SU-DHL-6 (cell line): ENCODE measurements at regions not wholly inside any gene's neighbourhood (a gene's known extent, or its start where the extent isn't known, plus 50 kb on each side); places are given as distances from the start of the nearest gene placed in this dataset.

Experiments used
- H2AFZ ChIP-seq: fragments of 200-600 bp; sonication (generic); 2 replicates; pipeline ENCODE4 v1.6.1; 2014; ENCODE audit warnings: low read depth, mild to moderate bottlenecking, moderate library complexity, mixed read lengths, antibody characterized with exemption, low read length; ENCODE audit not compliant: severe bottlenecking
- H3F3A ChIP-seq: fragments of 200-600 bp; shearing (Covaris generic); 2 replicates; pipeline ENCODE4 v1.6.0; 2016; ENCODE audit warnings: antibody characterized with exemption, mild to moderate bottlenecking; ENCODE audit not compliant: insufficient read depth
- H3K27ac ChIP-seq: fragments of 200-600 bp; sonication (generic); 2 replicates; pipeline ENCODE4 v1.5.1; 2016; ENCODE audit warnings: low read depth, mild to moderate bottlenecking, low read length, moderate library complexity, mixed read lengths
- H3K27me3 ChIP-seq: fragments of 200-600 bp; sonication (generic), shearing (Covaris generic); 2 replicates; pipeline ENCODE4 v1.6.0; 2014; ENCODE audit warnings: mild to moderate bottlenecking, low read length
- H3K36me3 ChIP-seq: fragments of 200-600 bp; sonication (generic); 2 replicates; pipeline ENCODE4 v1.6.1; 2014; ENCODE audit warnings: mild to moderate bottlenecking, low read length, mixed read lengths
- H3K4me2 ChIP-seq: fragments of 300-600, 200-600 bp; shearing (Covaris generic), sonication (generic); 2 replicates; pipeline ENCODE4 v1.6.0; 2014; ENCODE audit warnings: low read length, low read depth, mild to moderate bottlenecking; ENCODE audit not compliant: poor library complexity, severe bottlenecking
- H3K4me3 ChIP-seq: fragments of 200-600 bp; sonication (generic); 2 replicates; pipeline ENCODE4 v1.5.1; 2014; ENCODE audit warnings: antibody characterized with exemption, low read length, mild to moderate bottlenecking, mixed read lengths; ENCODE audit not compliant: insufficient read depth, poor library complexity, severe bottlenecking
- H3K79me2 ChIP-seq: fragments of 200-600 bp; sonication (generic); 2 replicates; pipeline ENCODE4 v1.6.1; 2014; ENCODE audit warnings: mild to moderate bottlenecking, low read length, moderate library complexity; ENCODE audit not compliant: insufficient read depth
- H3K9ac ChIP-seq: fragments of 200-600 bp; sonication (generic); 2 replicates; pipeline ENCODE4 v1.7.0; 2014; ENCODE audit warnings: mild to moderate bottlenecking, low read length
- H3K9me2 ChIP-seq: fragments of 200-600 bp; sonication (generic); replicated peaks from 2 replicates; pipeline ENCODE4 v1.6.1; 2014; ENCODE audit warnings: low read length; ENCODE audit not compliant: insufficient read depth
- H3K9me3 ChIP-seq: fragments of 200-600 bp; sonication (generic); 2 replicates; pipeline ENCODE4 v1.6.1; 2014; ENCODE audit warnings: low read length, mixed read lengths; ENCODE audit not compliant: insufficient read depth
- H4K20me1 ChIP-seq: fragments of 200-600 bp; sonication (generic); 2 replicates; pipeline ENCODE4 v1.6.1; 2014; ENCODE audit warnings: low read depth, mild to moderate bottlenecking, antibody characterized with exemption, low read length, moderate library complexity, mixed read lengths
- CTCF ChIP-seq: fragments of 200-600 bp; sonication (generic); IDR thresholded peaks from one replicate; pipeline ENCODE4 v1.5.1; 2017; ENCODE audit warnings: antibody characterized with exemption, mild to moderate bottlenecking, low read length, moderate library complexity; ENCODE audit not compliant: insufficient read depth, poor library complexity, severe bottlenecking
- EZH2phosphoT487 ChIP-seq: fragments of 200-600 bp; sonication (generic), shearing (Covaris generic); conservative IDR thresholded peaks from 2 replicates; pipeline ENCODE4 v1.6.1; 2018; ENCODE audit warnings: mild to moderate bottlenecking, antibody characterized with exemption, low read length, moderate library complexity, mixed read lengths

DNA sequence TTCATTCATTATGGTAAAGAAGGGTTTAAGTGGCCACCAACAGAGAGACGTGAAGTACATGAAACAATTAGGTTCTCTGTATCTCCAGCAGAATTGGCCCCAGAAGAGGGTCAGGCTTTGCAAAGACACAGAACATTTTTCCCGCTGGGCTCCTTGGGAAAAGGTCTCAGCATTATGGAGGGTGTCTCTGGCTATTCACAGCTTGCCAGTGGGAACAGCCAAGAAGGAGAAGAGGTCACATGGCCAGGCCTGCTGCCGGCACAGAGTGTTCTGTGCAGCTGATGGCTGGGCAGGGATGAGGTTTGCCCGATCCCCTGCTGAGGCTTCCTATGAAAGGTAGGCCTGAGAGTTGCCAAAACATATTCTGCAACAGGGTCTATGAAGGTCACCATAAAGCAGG lies 77.8 kb upstream of the LPP start:
- no peak for TF ChIP-seq CTCF
- no peak for TF ChIP-seq EZH2phosphoT487
- H3K27ac ChIP-seq, result no peak overlapping the region
- no peak overlapping the region for H3K4me2 ChIP-seq
- H3K9me2 ChIP-seq, result no peaks in the 10 kb centered on the region
- no peak overlapping the region for H2AFZ ChIP-seq
- H3K27me3 ChIP-seq, result no peaks in the 10 kb centered on the region
- no peaks in the 10 kb centered on the region for H4K20me1 ChIP-seq
- no peak overlapping the region for H3K9ac ChIP-seq
- no peaks in the 10 kb centered on the region for H3K36me3 ChIP-seq
- H3K79me2 ChIP-seq, result no peaks in the 10 kb centered on the region
- H3K9me3 ChIP-seq, result no peaks in the 10 kb centered on the region
- no peaks in the 10 kb centered on the region; the same call in 1 of the 2 replicates for H3F3A ChIP-seq
- no peak overlapping the region for H3K4me3 ChIP-seq

- H3K9ac ChIP-seq, result no peak overlapping the region
- TF ChIP-seq EZH2phosphoT487, result no peak
- no peak for TF ChIP-seq CTCF
- H3F3A ChIP-seq, result no peaks in the 10 kb centered on the region; the same call in 1 of the 2 replicates
- no peaks in the 10 kb centered on the region for H3K9me3 ChIP-seq
- no peak overlapping the region for H3K27ac ChIP-seq
- H3K36me3 ChIP-seq, result no peaks in the 10 kb centered on the region
- H3K79me2 ChIP-seq, result no peaks in the 10 kb centered on the region
- H3K4me2 ChIP-seq, result no peak overlapping the region
- H3K9me2 ChIP-seq, result no peaks in the 10 kb centered on the region
- no peaks in the 10 kb centered on the region for H4K20me1 ChIP-seq
- no peak overlapping the region for H2AFZ ChIP-seq
- no peak overlapping the region for H3K4me3 ChIP-seq
- H3K27me3 ChIP-seq, result no peaks in the 10 kb centered on the region
Observed at GRCh38 chr3:188077160-188077799, 76.7 kb upstream of the LPP start.

DNA sequence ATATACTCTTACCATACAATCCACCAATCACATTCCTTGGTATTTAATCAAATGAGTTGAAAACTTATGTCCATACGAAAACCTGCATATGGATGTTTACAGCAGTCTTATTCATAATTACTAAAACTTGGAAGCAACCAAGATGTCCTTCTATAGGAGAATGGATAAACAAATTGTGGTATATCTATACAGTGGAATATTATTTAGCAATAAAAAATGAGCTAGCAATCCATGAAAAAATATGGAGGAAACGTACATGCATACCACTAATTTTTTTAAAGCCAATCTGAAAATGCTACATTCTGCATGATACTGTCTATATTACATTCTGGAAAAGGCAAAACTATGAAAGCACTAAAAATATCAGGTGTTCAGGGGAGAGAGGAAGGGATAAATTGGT lies 73.9 kb upstream of the LPP start:
- H2AFZ ChIP-seq, result no peak overlapping the region
- H4K20me1 ChIP-seq, result no peaks in the 10 kb centered on the region
- H3K27me3 ChIP-seq, result no peaks in the 10 kb centered on the region
- H3K9ac ChIP-seq, result no peak overlapping the region
- H3F3A ChIP-seq, result peaks cover 10% of the 10 kb centered on the region
- no peak overlapping the region for H3K4me3 ChIP-seq
- H3K9me2 ChIP-seq, result no peaks in the 10 kb centered on the region
- no peaks in the 10 kb centered on the region for H3K36me3 ChIP-seq
- H3K4me2 ChIP-seq, result no peak overlapping the region
- no peaks in the 10 kb centered on the region for H3K9me3 ChIP-seq
- H3K27ac ChIP-seq, result no peak overlapping the region
- no peaks in the 10 kb centered on the region for H3K79me2 ChIP-seq
- TF ChIP-seq EZH2phosphoT487, result no peak
- TF ChIP-seq CTCF, result no peak
